ENCODE measurements at regions not wholly inside any gene's neighbourhood (a gene's known extent, or its start where the extent isn't known, plus 50 kb on each side); places are given as distances from the start of the nearest gene placed in this dataset.

DNA sequence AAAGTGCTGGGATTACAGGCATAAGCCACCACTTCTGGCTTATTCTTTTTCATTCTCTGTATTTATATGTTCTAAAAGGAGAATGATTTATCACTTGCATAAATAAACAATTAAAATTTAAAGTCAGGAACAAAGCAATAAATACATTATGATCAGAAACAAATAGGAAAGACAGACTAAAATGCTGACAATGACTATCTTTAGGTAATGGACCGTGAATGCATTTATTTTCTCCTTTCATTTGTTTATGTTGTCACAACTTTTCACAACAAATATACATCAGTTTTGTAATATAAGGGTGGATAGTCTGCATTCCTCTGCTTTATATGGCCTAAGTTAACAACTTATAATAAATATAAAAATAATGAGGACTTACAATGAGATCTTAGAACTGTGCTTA lies 199.2 kb upstream of the EPHA4 start (continued):
- no peak for TF ChIP-seq EZH2 (IDR thresholded peaks at IDR 0.05; ENCODE audit: borderline replicate concordance, low read depth, low read length)
- TF ChIP-seq, protein P1, sequence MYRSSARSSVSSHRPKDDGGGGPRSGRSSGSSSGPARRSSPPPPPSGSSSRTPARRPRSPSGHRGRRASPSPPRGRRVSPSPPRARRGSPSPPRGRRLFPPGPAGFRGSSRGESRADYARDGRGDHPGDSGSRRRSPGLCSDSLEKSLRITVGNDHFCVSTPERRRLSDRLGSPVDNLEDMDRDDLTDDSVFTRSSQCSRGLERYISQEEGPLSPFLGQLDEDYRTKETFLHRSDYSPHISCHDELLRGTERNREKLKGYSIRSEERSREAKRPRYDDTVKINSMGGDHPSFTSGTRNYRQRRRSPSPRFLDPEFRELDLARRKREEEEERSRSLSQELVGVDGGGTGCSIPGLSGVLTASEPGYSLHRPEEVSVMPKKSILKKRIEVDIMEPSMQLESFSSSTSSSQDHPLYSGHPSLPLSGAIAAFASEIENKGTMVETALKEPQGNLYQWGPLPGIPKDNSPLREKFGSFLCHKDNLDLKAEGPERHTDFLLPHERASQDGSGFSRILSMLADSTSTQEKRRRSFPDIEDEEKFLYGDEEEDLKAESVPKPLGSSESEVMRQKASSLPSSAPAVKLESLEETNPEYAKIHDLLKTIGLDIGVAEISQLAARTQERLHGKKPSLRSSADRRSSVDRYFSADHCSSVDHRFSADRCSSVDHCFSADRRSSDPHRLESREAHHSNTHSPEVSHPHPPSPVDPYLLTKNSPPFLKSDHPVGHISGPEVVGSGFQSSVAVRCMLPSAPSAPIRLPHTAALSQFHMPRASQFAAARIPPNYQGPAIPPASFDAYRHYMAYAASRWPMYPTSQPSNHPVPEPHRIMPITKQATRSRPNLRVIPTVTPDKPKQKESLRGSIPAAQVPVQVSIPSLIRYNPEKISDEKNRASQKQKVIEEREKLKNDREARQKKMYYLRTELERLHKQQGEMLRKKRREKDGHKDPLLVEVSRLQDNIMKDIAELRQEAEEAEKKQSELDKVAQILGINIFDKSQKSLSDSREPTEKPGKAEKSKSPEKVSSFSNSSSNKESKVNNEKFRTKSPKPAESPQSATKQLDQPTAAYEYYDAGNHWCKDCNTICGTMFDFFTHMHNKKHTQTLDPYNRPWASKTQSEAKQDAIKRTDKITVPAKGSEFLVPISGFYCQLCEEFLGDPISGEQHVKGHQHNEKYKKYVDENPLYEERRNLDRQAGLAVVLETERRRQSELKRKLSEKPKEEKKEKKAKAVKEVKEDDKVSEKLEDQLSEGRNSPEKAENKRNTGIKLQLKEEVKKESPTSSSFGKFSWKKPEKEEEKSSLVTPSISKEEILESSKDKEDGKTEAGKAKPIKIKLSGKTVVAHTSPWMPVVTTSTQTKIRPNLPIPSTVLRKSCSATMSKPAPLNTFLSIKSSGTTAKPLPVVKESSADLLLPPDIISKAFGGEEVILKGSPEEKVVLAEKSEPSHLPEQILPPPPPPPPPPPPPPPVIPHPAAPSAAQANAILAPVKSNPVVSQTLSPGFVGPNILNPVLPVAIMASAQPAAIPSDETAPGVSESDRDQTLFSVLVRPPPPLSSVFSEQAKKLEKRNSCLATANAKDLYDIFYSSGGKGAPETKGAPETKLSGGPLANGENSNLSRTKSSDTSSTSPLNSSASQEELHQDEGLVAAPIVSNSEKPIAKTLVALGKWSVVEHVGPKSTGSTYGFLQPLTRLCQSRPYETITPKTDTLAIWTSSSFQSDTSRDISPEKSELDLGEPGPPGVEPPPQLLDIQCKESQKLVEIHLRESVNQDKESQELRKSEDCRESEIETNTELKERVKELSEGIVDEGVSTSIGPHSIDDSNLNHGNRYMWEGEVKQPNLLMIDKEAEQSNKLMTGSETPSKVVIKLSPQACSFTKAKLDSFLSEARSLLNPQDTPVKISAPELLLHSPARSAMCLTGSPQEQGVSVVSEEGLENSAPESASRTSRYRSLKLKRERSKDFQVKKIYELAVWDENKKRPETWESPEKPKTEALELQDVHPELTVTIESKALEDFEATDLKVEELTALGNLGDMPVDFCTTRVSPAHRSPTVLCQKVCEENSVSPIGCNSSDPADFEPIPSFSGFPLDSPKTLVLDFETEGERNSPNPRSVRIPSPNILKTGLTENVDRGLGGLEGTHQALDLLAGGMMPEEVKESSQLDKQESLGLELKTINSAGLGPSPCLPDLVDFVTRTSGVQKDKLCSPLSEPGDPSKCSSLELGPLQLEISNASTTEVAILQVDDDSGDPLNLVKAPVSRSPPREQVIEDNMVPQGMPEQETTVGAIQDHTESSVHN (IDR thresholded peaks at IDR 0.05; ENCODE audit: borderline replicate concordance in 1 of 2, low read depth in 1 of 2) = no peak
- TF ChIP-seq, protein P2, sequence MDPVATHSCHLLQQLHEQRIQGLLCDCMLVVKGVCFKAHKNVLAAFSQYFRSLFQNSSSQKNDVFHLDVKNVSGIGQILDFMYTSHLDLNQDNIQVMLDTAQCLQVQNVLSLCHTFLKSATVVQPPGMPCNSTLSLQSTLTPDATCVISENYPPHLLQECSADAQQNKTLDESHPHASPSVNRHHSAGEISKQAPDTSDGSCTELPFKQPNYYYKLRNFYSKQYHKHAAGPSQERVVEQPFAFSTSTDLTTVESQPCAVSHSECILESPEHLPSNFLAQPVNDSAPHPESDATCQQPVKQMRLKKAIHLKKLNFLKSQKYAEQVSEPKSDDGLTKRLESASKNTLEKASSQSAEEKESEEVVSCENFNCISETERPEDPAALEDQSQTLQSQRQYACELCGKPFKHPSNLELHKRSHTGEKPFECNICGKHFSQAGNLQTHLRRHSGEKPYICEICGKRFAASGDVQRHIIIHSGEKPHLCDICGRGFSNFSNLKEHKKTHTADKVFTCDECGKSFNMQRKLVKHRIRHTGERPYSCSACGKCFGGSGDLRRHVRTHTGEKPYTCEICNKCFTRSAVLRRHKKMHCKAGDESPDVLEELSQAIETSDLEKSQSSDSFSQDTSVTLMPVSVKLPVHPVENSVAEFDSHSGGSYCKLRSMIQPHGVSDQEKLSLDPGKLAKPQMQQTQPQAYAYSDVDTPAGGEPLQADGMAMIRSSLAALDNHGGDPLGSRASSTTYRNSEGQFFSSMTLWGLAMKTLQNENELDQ (CRISPR knock-in tag; IDR thresholded peaks at IDR 0.05; ENCODE audit: borderline replicate concordance) = no peak
- TF ChIP-seq JUND (IDR thresholded peaks at IDR 0.05; ENCODE audit: borderline replicate concordance, low read depth, low read length) = no peak
- no peak for TF ChIP-seq JUND (tag; IDR thresholded peaks at IDR 0.05; ENCODE audit: borderline replicate concordance, low read depth, low read length)
- TF ChIP-seq ZNF184 (CRISPR knock-in tag; IDR thresholded peaks at IDR 0.05) = no peak
- TF ChIP-seq TSC22D4 (tag; IDR thresholded peaks at IDR 0.05) = no peak
- no peak for TF ChIP-seq ZNF239 (CRISPR knock-in tag; IDR thresholded peaks at IDR 0.05)

Data from K562 (cell line).